Stimulated activated CD8-positive, alpha-beta memory T cell treated with anti-CD3 and anti-CD28 coated beads, Interleukin-4, amount 100 ng/mL, for 4 hours (primary cell): ENCODE measurements at regions not wholly inside any gene's neighbourhood (a gene's known extent, or its start where the extent isn't known, plus 50 kb on each side); places are given as distances from the start of the nearest gene placed in this dataset.
"Not testable (repeated sequence)": the region's sequence is repeated elsewhere in the genome, so short reads cannot be mapped to it uniquely, and the experiment has no call there.

Experiments
- DNase-seq, 2 donors: peaks; one replicate each; pipeline ENCODE4 v3.0.0-alpha.2; 2020; ENCODE audit warnings: low read depth in 2 of 2, low spot score in 1 of 2

GRCh38 chr16:18263046-18263445, 73.5 kb downstream of the NPIPA8 start:
- DNase-seq, result not testable (repeated sequence)

GRCh38 chr16:18261848-18262247, 74.7 kb downstream of the NPIPA8 start:
- not testable (repeated sequence) for DNase-seq

- not testable (repeated sequence) for DNase-seq
Measured at GRCh38 chr16:18259496-18260176, 76.9 kb downstream of the NPIPA8 start.

GRCh38 chr16:18252943-18253342, 83.6 kb downstream of the NPIPA8 start:
- not testable (repeated sequence) for DNase-seq

- DNase-seq, result not testable (repeated sequence)
Measured at GRCh38 chr16:18230505-18230904, 106.0 kb downstream of the NPIPA8 start.

GRCh38 chr16:18222054-18223009, 114.2 kb downstream of the NPIPA8 start:
- not testable (repeated sequence) for DNase-seq

GRCh38 chr16:18217741-18218140, 118.8 kb downstream of the NPIPA8 start:
- not testable (repeated sequence) for DNase-seq

- DNase-seq, result not testable (repeated sequence)
Measured at GRCh38 chr16:18216814-18217213, 119.7 kb downstream of the NPIPA8 start.

- DNase-seq, result not testable (repeated sequence)
Measured at GRCh38 chr16:18213810-18214209, 122.7 kb downstream of the NPIPA8 start.

GRCh38 chr16:18211505-18211904, 125.0 kb downstream of the NPIPA8 start:
- not testable (repeated sequence) for DNase-seq

GRCh38 chr16:18204786-18205185, 131.8 kb downstream of the NPIPA8 start:
- DNase-seq, result not testable (repeated sequence)

- DNase-seq, result not testable (repeated sequence)
Measured at GRCh38 chr16:18204309-18204708, 132.2 kb downstream of the NPIPA8 start.

- DNase-seq, result not testable (repeated sequence)
Measured at GRCh38 chr16:18201511-18201910, 135.0 kb downstream of the NPIPA8 start.

- not testable (repeated sequence) for DNase-seq
Measured at GRCh38 chr16:18192389-18192788, 144.1 kb downstream of the NPIPA8 start.

GRCh38 chr16:18190179-18190578, 146.4 kb downstream of the NPIPA8 start:
- not testable (repeated sequence) for DNase-seq

GRCh38 chr16:18184755-18185154, 151.8 kb downstream of the NPIPA8 start:
- DNase-seq, result not testable (repeated sequence)

GRCh38 chr16:18181028-18181427, 155.5 kb downstream of the NPIPA8 start:
- not testable (repeated sequence) for DNase-seq

GRCh38 chr16:18173945-18174497, 162.5 kb downstream of the NPIPA8 start:
- DNase-seq, result not testable (repeated sequence)

- DNase-seq, result not testable (repeated sequence)
Measured at GRCh38 chr16:18162293-18162692, 174.2 kb downstream of the NPIPA8 start.

- DNase-seq, result not testable (repeated sequence)
Measured at GRCh38 chr16:18161224-18161623, 175.3 kb downstream of the NPIPA8 start.

- DNase-seq, result not testable (repeated sequence)
Measured at GRCh38 chr16:18159185-18159584, 177.4 kb downstream of the NPIPA8 start.
